ENCODE measurements at regions not wholly inside any gene's neighbourhood (a gene's known extent, or its start where the extent isn't known, plus 50 kb on each side); places are given as distances from the start of the nearest gene placed in this dataset.

- Histone ChIP-seq H3K27ac (ENCODE audit: insufficient read length, low read depth, low read length) (no peak overlapping the region), H3K27me3 (ENCODE audit: insufficient read depth, low read length) (no peaks in the 10 kb centered on the region), H4K20me1 (ENCODE audit: control insufficient read depth, insufficient read depth, insufficient read length) (no peaks in the 10 kb centered on the region), H3K9me3 (ENCODE audit: control insufficient read depth, low read depth, low read length) (no peaks in the 10 kb centered on the region), H3K18ac (ENCODE audit: insufficient read length, low read depth, low read length) (no peak overlapping the region), H3K56ac (ENCODE audit: insufficient read length, low read depth, low read length) (no peak overlapping the region), H4K8ac (replicated peaks; ENCODE audit: insufficient read length, low read depth, low read length) (no peak overlapping the region), H3K4me1 (ENCODE audit: insufficient read depth, low read length) (no peaks in the 10 kb centered on the region; the same call in 1 of the 2 replicates), H2BK120ac (ENCODE audit: low read depth, low read length, poor library complexity, severe bottlenecking) (no peak overlapping the region), H2BK15ac (ENCODE audit: low read depth, low read length) (no peak overlapping the region), H4K91ac (ENCODE audit: insufficient read length, low read depth, low read length) (no peak overlapping the region), H3K79me1 (ENCODE audit: insufficient read depth, low read depth, low read length, poor library complexity, severe bottlenecking) (no peaks in the 10 kb centered on the region), H2AFZ (ENCODE audit: low read length) (no peak overlapping the region), H3K4me2 (ENCODE audit: insufficient read depth, insufficient read length, low read length) (no peak overlapping the region), H3K23ac (ENCODE audit: insufficient read length, low read depth, low read length) (no peak overlapping the region), H2BK5ac (ENCODE audit: insufficient read length, low read length) (no peak overlapping the region), H3K23me2 (ENCODE audit: insufficient read length, low read depth, low read length, poor library complexity, severe bottlenecking) (no peaks in the 10 kb centered on the region), H3T11ph (ENCODE audit: low read length) (no peak overlapping the region), H2BK12ac (ENCODE audit: insufficient read length, low read depth, low read length) (no peak overlapping the region), H3K9ac (ENCODE audit: extremely low read depth, insufficient read length, low read length) (no peak overlapping the region), H4K5ac (ENCODE audit: insufficient read length, low read depth, low read length) (no peak overlapping the region), H3K79me2 (ENCODE audit: insufficient read depth, low read length) (no peaks in the 10 kb centered on the region), H2AK5ac (ENCODE audit: insufficient read length, low read length) (no peak overlapping the region), H3K14ac (ENCODE audit: insufficient read depth, low read length) (no peak overlapping the region), H3K4ac (ENCODE audit: low read depth, low read length) (no peak overlapping the region), H2BK20ac (ENCODE audit: low read depth, low read length, poor library complexity, severe bottlenecking) (no peak overlapping the region)
- Mint-ChIP-seq H3K27me3 (ENCODE audit: low read depth) (peaks cover 21% of the 10 kb centered on the region), H3K36me3 (ENCODE audit: insufficient read depth in 1 of 3, low read depth in 3 of 3) (no peaks in the 10 kb centered on the region), H3K4me3 (no peak overlapping the region), H3K9me3 (peaks cover 0 to 4% of the 10 kb centered on the region in 2 experiments; a peak in 1 of 5 replicates), H3K27ac (no peak overlapping the region), H3K4me1 (peaks cover 5 to 10% of the 10 kb centered on the region in 2 experiments)
- no CpG with 5 or more reads among the region's 2 CpGs for WGBS (ENCODE audit: extremely low coverage, insufficient read length, low lambda C conversion rate)
- TF ChIP-seq CTCF (conservative IDR thresholded peaks at IDR 0.05): no peak
- DNase-seq: no peak
Observed at GRCh38 chr4:57243076-57243475, 132.9 kb upstream of the IGFBP7 start.
